IMR-90 (cell line): ENCODE measurements at regions not wholly inside any gene's neighbourhood (a gene's known extent, or its start where the extent isn't known, plus 50 kb on each side); places are given as distances from the start of the nearest gene placed in this dataset.

Source experiments
- ATAC-seq: fragments of 200-7000 bp; cut with Tn5 transposase; 2 replicates; pipeline ENCODE4 v1.9.1; 2020; ENCODE audit warnings: low read depth, mild to moderate bottlenecking, moderate library complexity
- BruUV-seq: library from RNA; stranded (reverse); fragments of 400-500 nt; replicated peaks from 2 replicates; lab custom pipeline; 2021; lab: Mats Ljungman, UMichigan
- CTCF ChIA-PET: fragments of 300-600 bp; formaldehyde crosslinking; extraction: SDS; loops from one replicate; lab custom pipeline; 2021; ENCODE audit warnings: antibody characterized with exemption; lab: Yijun Ruan, JAX
- POLR2A ChIA-PET: fragments of 300-600 bp; sonication (Branson Sonifier 250); formaldehyde crosslinking; loops from one replicate; lab custom pipeline; 2022; ENCODE audit warnings: antibody characterized with exemption; ENCODE audit not compliant: unreplicated experiment; lab: Charles Lee
- DNase-seq: peaks from one replicate; pipeline ENCODE4 v3.0.0; 2013
- H2AFZ ChIP-seq: replicated peaks from 2 replicates; pipeline ENCODE3; 2013; ENCODE audit warnings: low read length, mild to moderate bottlenecking; ENCODE audit not compliant: poor library complexity
- H2AK5ac ChIP-seq: 2 replicates; pipeline ENCODE4 v1.6.1; 2013; ENCODE audit warnings: low read depth, low read length, inconsistent platforms
- H2AK9ac ChIP-seq: replicated peaks from 2 replicates; pipeline ENCODE3; 2013; ENCODE audit warnings: mild to moderate bottlenecking, low read depth, low read length, moderate library complexity; ENCODE audit not compliant: poor library complexity
- H2BK120ac ChIP-seq: 2 replicates; pipeline ENCODE4 v1.6.1; 2013; ENCODE audit warnings: low read depth, low read length, inconsistent platforms
- H2BK15ac ChIP-seq: 3 replicates; pipeline ENCODE4 v1.6.1; 2013; ENCODE audit warnings: low read depth, low read length, inconsistent platforms
- H2BK20ac ChIP-seq: 2 replicates; pipeline ENCODE4 v1.6.1; 2013; ENCODE audit warnings: low read depth, mild to moderate bottlenecking, inconsistent platforms, low read length, moderate library complexity
- H2BK5ac ChIP-seq: 2 replicates; pipeline ENCODE4 v1.6.1; 2013; ENCODE audit warnings: mild to moderate bottlenecking, low read depth, low read length, inconsistent platforms; ENCODE audit not compliant: poor library complexity, severe bottlenecking
- H3K14ac ChIP-seq: replicated peaks from 2 replicates; pipeline ENCODE4 v1.6.1; 2013; ENCODE audit warnings: low read depth, low read length, inconsistent platforms
- H3K18ac ChIP-seq: 2 replicates; pipeline ENCODE4 v1.6.1; 2013; ENCODE audit warnings: low read depth, low read length, control low read depth
- H3K23ac ChIP-seq: 2 replicates; pipeline ENCODE4 v1.6.1; 2013; ENCODE audit warnings: low read depth, low read length, inconsistent platforms
- H3K27ac ChIP-seq: 2 replicates; pipeline ENCODE4 v1.5.1; 2013; ENCODE audit warnings: mild to moderate bottlenecking, control low read depth, low read length; ENCODE audit not compliant: insufficient read depth
- H3K27me3 ChIP-seq: 2 replicates; pipeline ENCODE4 v1.6.1; 2013; ENCODE audit warnings: low read length; ENCODE audit not compliant: control insufficient read depth, insufficient read depth
- H3K36me3 ChIP-seq: 2 replicates; pipeline ENCODE4 v1.6.1; 2013; ENCODE audit warnings: low read length, mixed read lengths; ENCODE audit not compliant: control insufficient read depth, insufficient read depth
- H3K4ac ChIP-seq: 2 replicates; pipeline ENCODE4 v1.6.1; 2013; ENCODE audit warnings: low read depth, low read length, inconsistent platforms
- H3K4me1 ChIP-seq: 2 replicates; pipeline ENCODE4 v1.6.1; 2013; ENCODE audit warnings: low read length, mixed read lengths; ENCODE audit not compliant: control insufficient read depth, insufficient read depth
- H3K4me2 ChIP-seq: 2 replicates; pipeline ENCODE4 v1.6.1; 2013; ENCODE audit warnings: low read depth, mild to moderate bottlenecking, control low read depth, low read length, moderate library complexity
- H3K4me3 ChIP-seq: 2 replicates; pipeline ENCODE4 v1.5.1; 2013; ENCODE audit warnings: low read depth, mild to moderate bottlenecking, control low read depth, low read length, moderate library complexity; ENCODE audit not compliant: insufficient read depth
- H3K56ac ChIP-seq: 2 replicates; pipeline ENCODE4 v1.6.1; 2013; ENCODE audit warnings: low read length, inconsistent platforms; ENCODE audit not compliant: insufficient read depth; ENCODE audit errors: extremely low read depth
- H3K79me1 ChIP-seq, 2 experiments: 2 replicates each; pipeline ENCODE4 v1.6.1; 2013; ENCODE audit warnings: low read length in 2 of 2, inconsistent platforms in 1 of 2, low read depth in 1 of 2
- H3K9ac ChIP-seq: 2 replicates; pipeline ENCODE4 v1.6.1; 2013; ENCODE audit warnings: low read depth, low read length, control low read depth
- H3K9me1 ChIP-seq: 2 replicates; pipeline ENCODE4 v1.6.1; 2013; ENCODE audit warnings: low read length, inconsistent platforms; ENCODE audit not compliant: insufficient read depth
- H3K9me3 ChIP-seq: 2 replicates; pipeline ENCODE4 v1.6.1; 2013; ENCODE audit warnings: low read length; ENCODE audit not compliant: control insufficient read depth, insufficient read depth
- H4K20me1 ChIP-seq: 2 replicates; pipeline ENCODE4 v1.6.1; 2013; ENCODE audit warnings: low read length, inconsistent platforms; ENCODE audit not compliant: insufficient read depth
- H4K5ac ChIP-seq: 2 replicates; pipeline ENCODE4 v1.6.1; 2013; ENCODE audit warnings: mild to moderate bottlenecking, low read depth, low read length, control low read depth
- H4K8ac ChIP-seq, 2 experiments: 2 replicates each; pipeline ENCODE4 v1.6.1; 2013; ENCODE audit warnings: low read depth in 2 of 2, low read length in 2 of 2, control low read depth in 1 of 2, inconsistent platforms in 1 of 2
- H4K91ac ChIP-seq: 2 replicates; pipeline ENCODE4 v1.6.1; 2013; ENCODE audit warnings: low read depth, low read length, inconsistent platforms; ENCODE audit not compliant: insufficient read depth
- BHLHE40 ChIP-seq: fragments of 150-350 bp; IDR thresholded peaks from 2 replicates; pipeline ENCODE4 v1.6.1; 2016; ENCODE audit warnings: mild to moderate bottlenecking, low read depth, low read length
- CEBPB ChIP-seq: IDR thresholded peaks from 2 replicates; pipeline ENCODE4 v1.6.1; 2012; ENCODE audit warnings: low read depth, low read length, improper control_type of control experiment
- MAFK ChIP-seq: IDR thresholded peaks from 2 replicates; pipeline ENCODE4 v1.6.1; 2012; ENCODE audit warnings: low read depth, low read length, improper control_type of control experiment
- MAZ ChIP-seq: IDR thresholded peaks from 2 replicates; pipeline ENCODE4 v1.6.1; 2012; ENCODE audit warnings: low read depth, mild to moderate bottlenecking, low read length, improper control_type of control experiment, moderate library complexity, borderline replicate concordance
- NFE2L2 ChIP-seq: fragments of 150-350 bp; IDR thresholded peaks from 2 replicates; pipeline ENCODE4 v1.6.1; 2016; ENCODE audit warnings: low read depth, mild to moderate bottlenecking, low read length
- POLR2A ChIP-seq: IDR thresholded peaks from 2 replicates; pipeline ENCODE4 v1.6.1; 2012; ENCODE audit warnings: mild to moderate bottlenecking, low read depth, low read length
- RAD21 ChIP-seq: IDR thresholded peaks from 2 replicates; pipeline ENCODE4 v1.6.1; 2012; ENCODE audit warnings: low read length, improper control_type of control experiment
- RCOR1 ChIP-seq: IDR thresholded peaks from 2 replicates; pipeline ENCODE4 v1.6.1; 2012; ENCODE audit warnings: mild to moderate bottlenecking, low read length, improper control_type of control experiment; ENCODE audit not compliant: insufficient replicate concordance
- SMC3 ChIP-seq: fragments of 150-350 bp; IDR thresholded peaks from 2 replicates; pipeline ENCODE4 v1.6.1; 2016; ENCODE audit warnings: low read depth, mild to moderate bottlenecking, antibody characterized with exemption, low read length, moderate library complexity
- WGBS, 2 experiments: methylation state at CpG; one replicate each; pipeline versions ENCODE4 v1.1.5 to v1.1.7; 2013; ENCODE audit warnings: missing lambda C conversion rate in 2 of 2; ENCODE audit not compliant: insufficient read length in 1 of 2; ENCODE audit errors: extremely low coverage in 2 of 2; 5-methylcytosine and 5-hydroxymethylcytosine counted together
- dilution Hi-C: fragments of 300-500 bp; cut with HindIII; formaldehyde crosslinking; loops from one replicate; pipeline ENCODE4 v1.14.3; 2018; ENCODE audit warnings: low sequenced_read_pairs; ENCODE audit not compliant: unreplicated experiment
- in situ Hi-C: fragments of 300-500 bp; cut with MboI; formaldehyde crosslinking; loops from 3 replicates; pipeline ENCODE4 v1.14.3; 2019; ENCODE audit warnings: low sequenced_read_pairs, inconsistent platforms, mixed read lengths
- intact Hi-C: fragments of 100-400 bp; cut with micrococcal nuclease; formaldehyde crosslinking; loops from 2 replicates; pipeline ENCODE4 v1.10.0; 2022
- TF ChIP-seq, protein P1 (sequence below): fragments of 150-350 bp; IDR thresholded peaks from 2 replicates; pipeline ENCODE4 v1.6.1; 2017; ENCODE audit warnings: mild to moderate bottlenecking, antibody characterized with exemption, low read length, low read depth
- TF ChIP-seq, protein P2 (sequence below): conservative IDR thresholded peaks from 2 replicates; pipeline ENCODE4 v1.5.1; 2012; ENCODE audit warnings: mild to moderate bottlenecking, low read depth, low read length, improper control_type of control experiment

DNA sequence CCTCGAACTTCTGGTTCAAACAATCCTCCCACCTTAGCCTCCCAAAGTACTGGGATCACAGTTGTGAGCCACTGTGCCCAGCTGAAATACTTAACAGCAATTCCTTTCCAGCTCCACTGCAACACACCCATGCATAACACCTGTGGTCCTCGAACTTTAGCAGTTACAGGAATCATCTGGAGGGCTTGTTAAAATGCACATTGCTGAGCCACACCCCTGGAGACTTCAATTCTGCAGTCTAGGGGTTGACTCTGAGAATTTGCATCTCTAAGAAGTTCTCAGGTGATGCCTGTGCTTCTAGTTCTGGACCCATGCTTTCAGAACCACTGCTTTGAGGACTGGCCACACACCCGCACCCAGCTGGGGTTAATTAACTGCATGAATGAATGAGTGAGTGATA, 53.1 kb upstream of the UBL3 start:
- H4K8ac ChIP-seq, result no peak overlapping the region
- H2AK9ac ChIP-seq, result no peak overlapping the region
- H3K14ac ChIP-seq, result no peak overlapping the region
- no peak overlapping the region for H4K5ac ChIP-seq
- intact Hi-C loops (loop anchor here (5.0 kb wide), 2 partner anchors 41 to 56 kb away; no protein-coding TSS in a partner anchor), in situ Hi-C loops (no loop called here), dilution Hi-C loops (no loop called here)
- H2AFZ ChIP-seq, result no peak overlapping the region
- H3K9ac ChIP-seq, result no peak overlapping the region
- no peak overlapping the region for H3K18ac ChIP-seq
- H2BK15ac ChIP-seq, result no peak overlapping the region
- no peak overlapping the region for H3K4me2 ChIP-seq
- no CpG with 5 or more reads among the region's 3 CpGs for WGBS, 2 experiments
- no TSS peak for BruUV-seq
- H2AK5ac ChIP-seq, result no peak overlapping the region
- H3K4ac ChIP-seq, result no peak overlapping the region
- H3K9me3 ChIP-seq, result no peaks in the 10 kb centered on the region
- no peaks in the 10 kb centered on the region for H3K79me1 ChIP-seq
- no peaks in the 10 kb centered on the region for H3K36me3 ChIP-seq
- H2BK5ac ChIP-seq, result no peak overlapping the region
- H3K23ac ChIP-seq, result no peak overlapping the region
- no peak for ATAC-seq
- peaks cover 2% of the 10 kb centered on the region; the same call in 1 of the 2 replicates for H3K27me3 ChIP-seq
- TF ChIP-seq CEBPB (no peak), NFE2L2 (no peak), POLR2A (no peak), MAFK (no peak), MAZ (no peak), SMC3 (no peak), BHLHE40 (no peak), RCOR1 (no peak), RAD21 (no peak)
- TF ChIP-seq, protein P1, sequence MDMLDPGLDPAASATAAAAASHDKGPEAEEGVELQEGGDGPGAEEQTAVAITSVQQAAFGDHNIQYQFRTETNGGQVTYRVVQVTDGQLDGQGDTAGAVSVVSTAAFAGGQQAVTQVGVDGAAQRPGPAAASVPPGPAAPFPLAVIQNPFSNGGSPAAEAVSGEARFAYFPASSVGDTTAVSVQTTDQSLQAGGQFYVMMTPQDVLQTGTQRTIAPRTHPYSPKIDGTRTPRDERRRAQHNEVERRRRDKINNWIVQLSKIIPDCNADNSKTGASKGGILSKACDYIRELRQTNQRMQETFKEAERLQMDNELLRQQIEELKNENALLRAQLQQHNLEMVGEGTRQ, result no peak
- TF ChIP-seq, protein P2, sequence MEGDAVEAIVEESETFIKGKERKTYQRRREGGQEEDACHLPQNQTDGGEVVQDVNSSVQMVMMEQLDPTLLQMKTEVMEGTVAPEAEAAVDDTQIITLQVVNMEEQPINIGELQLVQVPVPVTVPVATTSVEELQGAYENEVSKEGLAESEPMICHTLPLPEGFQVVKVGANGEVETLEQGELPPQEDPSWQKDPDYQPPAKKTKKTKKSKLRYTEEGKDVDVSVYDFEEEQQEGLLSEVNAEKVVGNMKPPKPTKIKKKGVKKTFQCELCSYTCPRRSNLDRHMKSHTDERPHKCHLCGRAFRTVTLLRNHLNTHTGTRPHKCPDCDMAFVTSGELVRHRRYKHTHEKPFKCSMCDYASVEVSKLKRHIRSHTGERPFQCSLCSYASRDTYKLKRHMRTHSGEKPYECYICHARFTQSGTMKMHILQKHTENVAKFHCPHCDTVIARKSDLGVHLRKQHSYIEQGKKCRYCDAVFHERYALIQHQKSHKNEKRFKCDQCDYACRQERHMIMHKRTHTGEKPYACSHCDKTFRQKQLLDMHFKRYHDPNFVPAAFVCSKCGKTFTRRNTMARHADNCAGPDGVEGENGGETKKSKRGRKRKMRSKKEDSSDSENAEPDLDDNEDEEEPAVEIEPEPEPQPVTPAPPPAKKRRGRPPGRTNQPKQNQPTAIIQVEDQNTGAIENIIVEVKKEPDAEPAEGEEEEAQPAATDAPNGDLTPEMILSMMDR, result no peak
- H4K91ac ChIP-seq, result no peak overlapping the region
- ChIA-PET POLR2A (no interaction called here), CTCF (interaction anchor here (0.7 to 3.0 kb wide), 2 partner anchors 10 to 21 kb away, joined by 4 to 8 read pairs; no protein-coding TSS in a partner anchor)
- H3K27ac ChIP-seq, result no peak overlapping the region
- DNase-seq, result no peak
- H3K4me1 ChIP-seq, result peaks cover 8% of the 10 kb centered on the region; the same call in 1 of the 2 replicates
- no peak overlapping the region for H3K56ac ChIP-seq
- no peaks in the 10 kb centered on the region for H4K20me1 ChIP-seq
- no peak overlapping the region for H2BK120ac ChIP-seq
- peaks cover 7% of the 10 kb centered on the region for H3K9me1 ChIP-seq
- no peak overlapping the region for H2BK20ac ChIP-seq
- H3K4me3 ChIP-seq, result no peak overlapping the region
